Thoracic aorta (tissue), 2 donors: ENCODE measurements at regions not wholly inside any gene's neighbourhood (a gene's known extent, or its start where the extent isn't known, plus 50 kb on each side); places are given as distances from the start of the nearest gene placed in this dataset.

Experiments
- ATAC-seq: fragments of 150-250 bp; one replicate; pipeline ENCODE4 v1.8.0; 2017; ENCODE audit warnings: low read depth; ENCODE audit not compliant: insufficient number of reproducible peaks, low FRiP score
- DNase-seq: peaks from one replicate; pipeline ENCODE4 v3.0.0-alpha.2; 2020; ENCODE audit warnings: low spot score
- H3K27ac ChIP-seq, 2 donors: fragments of 200-600 bp; sonication (generic); 1 replicate in 1 of 2; 2 replicates in 1 of 2; pipeline ENCODE4 v1.5.1; 2016; ENCODE audit warnings: mild to moderate bottlenecking in 2 of 2, moderate library complexity in 2 of 2
- H3K27me3 ChIP-seq: fragments of 200-600 bp; sonication (generic); replicated peaks from 2 replicates; pipeline ENCODE4 v1.6.0; 2016; ENCODE audit warnings: mild to moderate bottlenecking; ENCODE audit not compliant: insufficient read depth
- H3K36me3 ChIP-seq: fragments of 200-600 bp; sonication (generic); one replicate; pipeline ENCODE4 v1.5.1; 2016
- H3K4me1 ChIP-seq, 2 donors: fragments of 200-600 bp; sonication (generic); 1 replicate in 1 of 2; 2 replicates in 1 of 2; pipeline versions ENCODE4 v1.5.1 to v1.6.0; 2016; ENCODE audit warnings: low read depth in 2 of 2, mild to moderate bottlenecking in 1 of 2; ENCODE audit not compliant: control insufficient read depth in 1 of 2
- H3K4me3 ChIP-seq: fragments of 200-600 bp; sonication (generic); 2 replicates; pipeline ENCODE4 v1.5.1; 2016; ENCODE audit warnings: mild to moderate bottlenecking
- H3K9me3 ChIP-seq: fragments of 200-600 bp; sonication (generic); 2 replicates; pipeline ENCODE4 v1.5.1; 2016
- TF ChIP-seq, protein P1 (sequence below): fragments of 200-600 bp; sonication (generic); IDR thresholded peaks from one replicate; pipeline ENCODE4 v1.5.1; 2019; ENCODE audit warnings: antibody characterized with exemption

GRCh38 chr17:77424585-77425344 lies 284.0 kb downstream of the SEC14L1 start:
- DNase-seq: no peak
- Histone ChIP-seq H3K4me3 (peak overlapping the region; percentile 3), H3K9me3 (no peaks in the 10 kb centered on the region), H3K4me1 (peaks cover 67 to 97% of the 10 kb centered on the region in 2 donors), H3K27ac (peak overlapping the region; percentile 74 to 93), H3K36me3 (no peaks in the 10 kb centered on the region), H3K27me3 (no peaks in the 10 kb centered on the region)
- no peak for ATAC-seq
- TF ChIP-seq, protein P1, sequence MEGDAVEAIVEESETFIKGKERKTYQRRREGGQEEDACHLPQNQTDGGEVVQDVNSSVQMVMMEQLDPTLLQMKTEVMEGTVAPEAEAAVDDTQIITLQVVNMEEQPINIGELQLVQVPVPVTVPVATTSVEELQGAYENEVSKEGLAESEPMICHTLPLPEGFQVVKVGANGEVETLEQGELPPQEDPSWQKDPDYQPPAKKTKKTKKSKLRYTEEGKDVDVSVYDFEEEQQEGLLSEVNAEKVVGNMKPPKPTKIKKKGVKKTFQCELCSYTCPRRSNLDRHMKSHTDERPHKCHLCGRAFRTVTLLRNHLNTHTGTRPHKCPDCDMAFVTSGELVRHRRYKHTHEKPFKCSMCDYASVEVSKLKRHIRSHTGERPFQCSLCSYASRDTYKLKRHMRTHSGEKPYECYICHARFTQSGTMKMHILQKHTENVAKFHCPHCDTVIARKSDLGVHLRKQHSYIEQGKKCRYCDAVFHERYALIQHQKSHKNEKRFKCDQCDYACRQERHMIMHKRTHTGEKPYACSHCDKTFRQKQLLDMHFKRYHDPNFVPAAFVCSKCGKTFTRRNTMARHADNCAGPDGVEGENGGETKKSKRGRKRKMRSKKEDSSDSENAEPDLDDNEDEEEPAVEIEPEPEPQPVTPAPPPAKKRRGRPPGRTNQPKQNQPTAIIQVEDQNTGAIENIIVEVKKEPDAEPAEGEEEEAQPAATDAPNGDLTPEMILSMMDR: no peak

- Histone ChIP-seq H3K36me3 (no peaks in the 10 kb centered on the region), H3K9me3 (no peaks in the 10 kb centered on the region), H3K27ac (peak overlapping the region; percentile 74 to 93), H3K4me3 (no peak overlapping the region), H3K27me3 (no peaks in the 10 kb centered on the region), H3K4me1 (peaks cover 71 to 97% of the 10 kb centered on the region in 2 donors)
- DNase-seq (no peak), ATAC-seq (no peak)
- TF ChIP-seq, protein P1: no peak
Measured at GRCh38 chr17:77425348-77425747, 284.6 kb downstream of the SEC14L1 start.

DNA sequence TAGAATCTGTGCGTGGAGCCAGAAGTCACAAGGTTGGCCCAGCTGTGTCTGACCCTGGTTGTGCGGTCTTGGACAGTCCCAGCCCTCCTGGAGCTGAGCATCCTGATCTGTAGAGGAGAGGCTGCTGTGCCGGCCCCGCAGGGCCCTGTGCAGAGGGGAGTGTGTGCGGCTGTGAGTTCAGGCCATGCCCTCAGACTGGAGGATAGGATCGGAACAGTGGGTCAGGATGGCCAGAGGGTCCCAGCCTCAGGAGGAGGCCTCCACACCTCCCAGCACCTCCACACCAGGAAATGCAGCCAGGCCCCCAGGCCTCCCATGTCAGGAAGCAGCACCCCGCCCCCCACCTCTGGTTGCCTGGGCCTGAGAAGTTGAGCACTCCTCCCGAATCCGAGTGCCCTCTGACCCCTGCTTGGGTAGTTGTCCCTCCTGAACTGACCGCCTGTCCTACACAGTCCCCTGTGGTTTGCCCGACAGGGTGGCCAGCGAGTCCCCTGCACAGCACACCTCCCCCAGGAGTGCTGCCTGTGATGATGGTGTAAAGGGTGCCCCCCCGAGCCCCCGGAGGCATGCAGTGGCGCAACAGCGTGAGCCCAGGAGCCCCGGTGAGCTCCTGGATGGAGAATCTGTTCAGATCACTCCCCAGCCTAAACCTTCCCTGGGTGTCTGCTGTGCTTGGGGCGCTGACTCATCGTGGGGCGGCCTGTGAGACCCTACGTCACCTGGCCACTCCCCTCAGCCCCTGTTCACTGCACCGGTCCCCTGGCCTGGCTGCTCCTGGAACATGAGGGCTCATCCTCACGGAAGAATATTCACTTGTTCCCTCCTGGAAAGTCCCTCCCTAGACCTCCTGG lies 285.2 kb downstream of the SEC14L1 start:
- TF ChIP-seq, protein P1: no peak
- H3K27me3 ChIP-seq: no peaks in the 10 kb centered on the region
- DNase-seq: no peak
- no peak for ATAC-seq
- no peak overlapping the region for H3K4me3 ChIP-seq
- peak overlapping the region; percentile 74 to 93 for H3K27ac ChIP-seq
- no peaks in the 10 kb centered on the region for H3K36me3 ChIP-seq
- H3K9me3 ChIP-seq: no peaks in the 10 kb centered on the region
- peaks cover 71 to 97% of the 10 kb centered on the region in 2 donors for H3K4me1 ChIP-seq

GRCh38 chr17:77426676-77427386 lies 286.1 kb downstream of the SEC14L1 start:
- Histone ChIP-seq H3K27me3 (no peaks in the 10 kb centered on the region), H3K4me1 (peaks cover 65 to 90% of the 10 kb centered on the region in 2 donors), H3K36me3 (no peaks in the 10 kb centered on the region), H3K27ac (peak overlapping the region; percentile 74 to 93), H3K4me3 (no peak overlapping the region), H3K9me3 (no peaks in the 10 kb centered on the region)
- TF ChIP-seq, protein P1: no peak
- ATAC-seq (no peak), DNase-seq (no peak)
